Right ventricle myocardium superior (tissue), 1 donor: ENCODE measurements at regions not wholly inside any gene's neighbourhood (a gene's known extent, or its start where the extent isn't known, plus 50 kb on each side); places are given as distances from the start of the nearest gene placed in this dataset.

Source experiments
- ATAC-seq: fragments of 200-7000 bp; cut with Tn5 transposase; one replicate; pipeline ENCODE4 v1.9.1; 2020; ENCODE audit warnings: mild to moderate bottlenecking; ENCODE audit not compliant: poor library complexity
- DNase-seq: peaks from one replicate; pipeline ENCODE4 v3.0.0-alpha.2; 2020
- intact Hi-C: fragments of 100-400 bp; cut with DNase I; formaldehyde crosslinking; loops from one replicate; pipeline ENCODE4 v1.11.2; 2022
- donor health status: DM: no; HTN: yes; CAD: no; lungs with severe emphysema.

DNA sequence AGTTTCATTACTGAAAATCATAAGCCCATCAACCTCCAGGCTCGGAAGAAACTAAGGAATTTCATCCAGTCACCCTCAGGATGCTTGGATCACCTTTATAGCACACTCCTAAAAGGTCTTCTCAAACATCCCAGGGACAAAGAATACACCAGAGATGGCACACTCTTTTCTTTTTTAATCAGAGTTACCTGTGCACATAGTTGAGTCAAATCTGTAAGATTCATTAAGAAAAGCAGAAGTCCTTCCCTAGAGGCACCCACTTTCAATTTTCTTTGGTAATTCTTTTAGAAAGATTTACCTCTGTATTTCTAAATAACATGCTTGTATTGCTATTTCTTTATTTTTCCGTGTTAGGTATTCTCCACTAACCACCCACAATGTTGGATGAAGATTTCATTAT lies 50.6 kb upstream of the IL6 start:
- intact Hi-C loops, result no loop called here
- no peak for ATAC-seq

GRCh38 chr7:22675917-22676343 lies 51.1 kb upstream of the IL6 start:
- DNase-seq (no peak), ATAC-seq (no peak)
- intact Hi-C loops, result no loop called here

More for the DNA sequence above, 50.6 kb upstream of the IL6 start:
- no peak for DNase-seq

DNA sequence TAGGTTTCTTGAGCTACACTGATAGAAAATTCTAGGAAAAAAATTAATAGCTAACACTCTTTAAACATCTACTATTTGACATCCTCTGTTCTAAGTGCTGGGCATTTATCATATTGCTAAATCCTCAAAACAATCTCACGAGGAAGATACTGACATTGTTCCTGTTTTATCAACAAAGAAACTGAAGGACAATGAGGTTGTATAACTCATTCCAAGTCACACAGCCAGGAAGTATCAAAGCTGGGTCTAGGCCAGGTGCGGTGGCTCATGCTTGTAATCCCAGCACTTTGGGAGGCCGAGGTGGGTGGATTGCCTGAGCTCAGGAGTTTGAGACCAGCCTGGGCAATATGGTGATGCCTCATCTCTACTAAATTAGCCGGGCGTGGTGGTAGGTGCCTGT lies 51.6 kb upstream of the IL6 start:
- intact Hi-C loops, result no loop called here
- no peak for ATAC-seq
- no peak for DNase-seq

DNA sequence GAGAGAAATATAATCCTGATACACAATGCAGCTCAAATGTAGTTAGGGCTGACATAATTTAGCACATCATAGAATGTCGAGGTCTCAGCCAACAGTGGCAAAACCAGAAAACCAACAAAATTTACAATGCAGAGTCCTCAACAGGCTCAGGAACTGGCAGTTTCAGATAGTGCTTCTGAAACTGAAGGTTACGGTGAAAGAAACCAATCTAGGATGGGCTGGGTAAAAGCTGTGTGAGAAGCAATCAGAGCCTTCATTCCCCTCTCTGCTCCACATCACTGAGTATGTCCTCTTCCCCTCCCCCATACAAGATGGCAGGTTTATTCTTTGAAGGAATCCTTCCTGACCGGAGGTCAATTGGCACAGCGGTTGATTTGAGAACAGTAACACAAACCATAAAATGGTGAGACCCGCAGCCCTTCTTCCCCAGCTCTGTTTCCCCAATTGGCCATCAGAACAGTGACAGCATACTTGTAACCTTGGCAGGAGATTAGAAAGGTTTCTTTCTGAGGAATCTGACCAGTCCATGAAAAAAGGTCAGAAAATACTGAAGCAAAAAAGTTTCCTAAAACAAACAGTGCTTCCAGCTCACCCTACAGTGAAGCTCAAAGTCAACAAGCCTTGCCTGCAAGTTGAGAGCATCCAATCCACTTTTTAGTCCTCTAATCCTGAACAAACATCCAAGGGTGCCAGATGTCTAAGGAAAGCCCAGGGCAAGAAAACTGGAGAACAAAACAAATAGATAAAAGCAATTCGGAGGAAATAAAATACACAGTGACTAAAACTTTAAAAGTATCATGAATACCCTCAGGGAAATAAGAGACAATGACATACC lies 53.9 kb upstream of the IL6 start:
- ATAC-seq (no peak), DNase-seq (no peak)
- intact Hi-C loops, result no loop called here

DNA sequence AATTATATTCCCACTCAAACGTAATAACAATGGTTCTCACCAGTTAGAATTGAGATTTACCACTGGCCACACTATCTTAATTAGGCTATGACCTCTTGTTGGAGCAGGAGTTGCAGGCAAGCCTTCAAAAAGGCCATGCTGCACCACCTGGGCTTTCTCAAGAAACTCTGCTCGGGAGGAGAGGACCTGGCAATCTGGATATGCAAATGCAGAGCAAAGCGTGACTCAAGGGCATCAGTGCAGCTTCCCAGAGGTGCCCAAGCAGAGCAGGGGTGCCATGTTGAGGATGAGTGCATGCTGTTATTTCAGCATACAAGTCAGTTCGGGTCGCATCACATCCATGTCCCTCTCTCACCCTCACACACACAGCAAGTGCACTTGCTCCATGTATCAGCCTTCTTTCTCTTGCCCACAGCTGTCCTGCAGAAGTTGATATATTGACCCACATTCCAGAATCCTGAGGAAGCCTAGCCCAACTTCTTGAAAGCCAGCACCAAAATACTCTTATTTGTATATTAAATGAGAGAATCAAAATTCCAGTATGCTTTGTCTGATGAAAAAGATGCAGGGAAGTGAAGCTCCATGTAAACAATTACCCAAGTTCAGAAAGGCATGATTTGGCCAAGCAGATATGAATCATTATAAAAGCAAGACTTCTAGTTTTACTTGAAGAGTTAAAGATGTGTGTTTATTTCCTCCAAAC lies 55.7 kb upstream of the IL6 start:
- intact Hi-C loops, result no loop called here
- ATAC-seq, result no peak

GRCh38 chr7:22670422-22670815 lies 56.6 kb upstream of the IL6 start:
- DNase-seq (no peak), ATAC-seq (no peak)
- intact Hi-C loops, result no loop called here

More for the DNA sequence above, 55.7 kb upstream of the IL6 start:
- no peak for DNase-seq

GRCh38 chr7:22669692-22670421 lies 57.1 kb upstream of the IL6 start:
- ATAC-seq (no peak), DNase-seq (no peak)
- intact Hi-C loops, result no loop called here

- ATAC-seq (no peak), DNase-seq (no peak)
- intact Hi-C loops, result no loop called here
These were observed 58.0 kb upstream of the IL6 start for GRCh38 chr7:22668971-22669401.

GRCh38 chr7:22667562-22668239 lies 59.3 kb upstream of the IL6 start:
- no peak for ATAC-seq
- intact Hi-C loops, result no loop called here
- DNase-seq, result no peak

GRCh38 chr7:22667187-22667561 lies 59.8 kb upstream of the IL6 start:
- intact Hi-C loops, result no loop called here
- ATAC-seq, result no peak
- DNase-seq, result no peak

DNA sequence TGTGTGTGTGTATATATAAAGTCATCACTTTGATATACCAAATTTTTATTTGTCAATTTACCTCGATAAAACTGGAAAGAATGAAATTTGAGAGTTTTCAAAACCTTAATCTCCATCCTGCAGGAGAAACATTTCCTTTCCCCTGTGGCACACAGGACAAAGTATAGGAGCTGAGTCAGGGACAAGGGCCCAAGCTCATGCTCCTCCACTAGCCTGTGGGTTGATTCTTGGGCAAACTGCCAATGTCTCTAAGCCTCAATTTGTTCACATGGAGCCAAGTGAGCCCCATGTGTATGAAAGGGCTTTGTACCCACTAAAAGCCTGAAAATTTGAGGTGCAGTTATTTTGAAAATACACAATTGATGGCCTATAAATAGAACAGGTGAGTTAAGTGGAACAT lies 60.3 kb upstream of the IL6 start:
- DNase-seq (no peak), ATAC-seq (no peak)
- intact Hi-C loops, result no loop called here

GRCh38 chr7:22665923-22666322 lies 61.1 kb upstream of the IL6 start:
- DNase-seq, result no peak
- ATAC-seq, result no peak
- intact Hi-C loops, result no loop called here

DNA sequence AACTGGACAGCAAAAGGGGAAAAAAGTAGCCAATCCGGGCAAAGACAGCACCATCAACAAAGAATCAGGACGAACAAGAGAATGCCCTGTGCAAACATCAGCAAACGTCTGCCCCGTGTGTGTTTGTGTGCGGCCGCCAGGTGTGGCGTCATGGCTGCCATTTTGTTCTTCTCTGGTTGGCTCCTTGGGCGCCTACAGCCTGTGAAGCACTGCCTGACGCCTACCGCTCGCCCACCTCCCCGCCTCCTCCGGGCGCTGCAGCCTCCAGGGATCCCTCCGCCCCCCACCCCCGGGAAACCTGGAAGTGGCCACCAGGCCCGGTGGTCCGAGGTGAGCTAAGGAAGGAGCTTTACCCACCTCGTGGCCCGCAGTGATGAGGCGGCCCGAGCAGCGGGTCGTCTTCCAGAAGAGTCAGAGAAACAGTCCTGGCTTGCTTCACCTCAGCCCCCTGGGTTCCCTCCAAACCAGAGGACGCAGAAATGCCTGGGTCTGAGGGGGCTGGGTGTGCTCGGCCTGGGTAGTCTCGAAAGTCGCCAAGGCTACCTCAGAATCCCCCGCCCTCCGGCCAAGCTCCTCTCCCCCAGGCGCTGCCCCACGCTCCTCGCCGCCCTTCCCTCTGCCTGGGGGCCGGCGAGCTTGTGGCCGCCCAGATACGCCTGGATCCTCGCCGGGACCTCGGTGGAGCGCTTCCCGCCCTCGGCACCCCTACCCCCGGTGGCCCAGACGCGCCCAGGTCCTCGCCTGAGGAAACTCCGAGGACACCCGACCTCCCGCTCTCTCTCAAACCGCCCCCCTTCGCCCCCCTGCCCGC lies 61.8 kb upstream of the IL6 start:
- no peak for ATAC-seq
- intact Hi-C loops, result no loop called here
- no peak for DNase-seq

- intact Hi-C loops, result no loop called here
- ATAC-seq (no peak), DNase-seq (no peak)
These were observed 63.3 kb upstream of the IL6 start for GRCh38 chr7:22663721-22664120.

DNA sequence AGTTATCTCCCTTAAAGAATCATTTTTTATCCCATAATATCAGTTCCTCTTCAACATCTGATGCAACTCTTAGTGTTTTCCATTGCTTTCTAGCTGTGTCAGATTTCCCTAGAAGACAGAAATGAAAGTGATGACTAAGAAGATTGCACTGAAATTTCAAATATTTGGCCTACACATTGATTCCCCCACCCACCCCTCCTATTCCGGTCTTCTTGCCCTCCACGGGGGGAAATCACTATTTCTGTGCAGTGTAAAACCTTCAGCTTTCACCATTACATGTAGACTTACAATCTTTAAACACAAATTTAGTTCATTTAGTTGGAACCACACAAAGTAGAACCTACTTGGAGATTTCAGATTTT lies 63.7 kb upstream of the IL6 start:
- intact Hi-C loops, result no loop called here
- ATAC-seq (peak; percentile 36), DNase-seq (no peak)

DNA sequence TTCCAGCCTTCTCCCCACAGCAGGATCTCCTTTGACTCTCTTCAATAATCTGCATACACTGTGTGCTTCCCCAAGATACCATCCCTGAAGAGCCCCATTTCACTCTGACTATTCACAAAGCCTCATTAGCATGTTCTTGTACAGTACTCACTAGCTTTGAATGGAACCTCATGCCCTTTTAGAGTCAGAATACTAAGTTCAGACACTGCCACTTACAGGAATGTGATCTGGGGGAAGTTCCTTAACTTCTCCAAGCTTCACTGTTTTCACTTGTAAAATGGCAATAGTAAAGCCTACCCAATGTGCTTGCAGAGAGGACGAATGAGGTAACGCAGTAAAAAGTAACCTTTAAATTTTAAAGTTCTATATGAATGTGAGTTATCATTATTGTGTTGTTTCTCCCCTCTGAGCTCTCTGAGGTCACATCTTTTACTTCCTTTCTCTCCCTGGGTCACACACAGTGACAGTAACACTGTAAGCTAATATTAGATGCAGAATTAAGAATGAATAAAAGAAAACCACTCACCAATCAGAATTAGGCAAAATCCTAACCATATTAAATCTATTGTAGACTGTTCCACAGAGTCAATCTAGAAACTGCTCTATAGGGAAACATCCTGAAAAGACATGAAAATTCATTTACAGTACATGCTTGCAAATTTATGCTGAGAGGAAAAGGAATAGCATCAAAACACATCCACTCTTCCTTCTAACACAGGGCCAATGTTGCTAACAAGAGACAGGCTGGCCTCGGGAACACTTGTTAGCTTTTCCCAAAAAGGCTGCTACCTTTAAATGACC lies 64.2 kb upstream of the IL6 start:
- DNase-seq, result no peak
- intact Hi-C loops, result no loop called here
- no peak for ATAC-seq

- DNase-seq (no peak), ATAC-seq (no peak)
- intact Hi-C loops, result no loop called here
These were observed 65.0 kb upstream of the IL6 start for GRCh38 chr7:22662036-22662435.

DNA sequence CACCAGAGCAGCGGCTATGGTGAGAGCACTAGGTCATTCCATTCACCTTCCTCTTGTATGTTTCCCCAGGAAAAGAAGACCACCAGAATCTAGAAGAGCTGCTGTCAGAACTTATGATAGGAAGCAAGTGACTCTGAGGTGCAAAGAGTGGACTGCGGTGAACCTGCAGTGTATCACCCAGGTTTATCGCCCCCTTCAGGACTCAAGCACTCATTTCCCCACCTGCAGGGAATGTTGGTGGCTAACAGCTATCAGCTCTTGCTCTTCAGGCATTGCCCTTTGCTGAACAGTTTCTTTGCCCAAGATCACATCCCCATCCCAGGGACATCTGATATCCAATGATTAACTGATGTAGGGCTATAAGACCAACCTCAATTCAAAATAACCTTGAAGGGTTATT lies 66.3 kb upstream of the IL6 start:
- intact Hi-C loops, result no loop called here
- DNase-seq (no peak), ATAC-seq (no peak)
